Endothelial cell of umbilical vein (primary cell): ENCODE measurements at regions not wholly inside any gene's neighbourhood (a gene's known extent, or its start where the extent isn't known, plus 50 kb on each side); places are given as distances from the start of the nearest gene placed in this dataset.

Source experiments
- CTCF ChIP-seq, 2 donors: IDR thresholded peaks; 1 replicate in 1 of 2; 2 replicates in 1 of 2; pipeline ENCODE4 v1.5.1; 2011; ENCODE audit warnings: low read length in 2 of 2, mild to moderate bottlenecking in 2 of 2, moderate library complexity in 2 of 2, control low read depth in 1 of 2, inconsistent platforms in 1 of 2, low read depth in 1 of 2; ENCODE audit not compliant: insufficient read depth in 1 of 2; ENCODE audit errors: extremely low read depth in 1 of 2
- EZH2 ChIP-seq: IDR thresholded peaks from 2 replicates; pipeline ENCODE4 v1.6.1; 2012; ENCODE audit warnings: borderline replicate concordance, low read depth, mild to moderate bottlenecking, moderate library complexity, low read length, inconsistent platforms; ENCODE audit not compliant: severe bottlenecking
- GATA2 ChIP-seq: IDR thresholded peaks from 2 replicates; pipeline ENCODE4 v1.7.0; 2011; ENCODE audit warnings: low read depth, mild to moderate bottlenecking, moderate library complexity, mixed read lengths, low read length; ENCODE audit not compliant: insufficient read length, insufficient read depth
- JUN ChIP-seq: IDR thresholded peaks from 2 replicates; pipeline ENCODE4 v1.6.1; 2011; ENCODE audit warnings: borderline replicate concordance, low read depth; ENCODE audit not compliant: insufficient read length, insufficient read depth
- MAX ChIP-seq: IDR thresholded peaks from 2 replicates; pipeline ENCODE4 v1.6.1; 2011; ENCODE audit not compliant: insufficient read depth, insufficient read length
- MYC ChIP-seq: IDR thresholded peaks from one replicate; pipeline ENCODE4 v1.6.1; 2011; ENCODE audit warnings: mild to moderate bottlenecking, low read depth, low read length
- POLR2A ChIP-seq: IDR thresholded peaks from 2 replicates; pipeline ENCODE4 v1.6.1; 2012; ENCODE audit warnings: low read depth, mild to moderate bottlenecking, control low read depth, low read length

- TF ChIP-seq POLR2A (no peak), MAX (no peak), CTCF (IDR thresholded peaks at IDR 0.05; ENCODE audit: extremely low read depth in 1 of 2, insufficient read depth in 1 of 2, low read depth in 1 of 2, low read length in 2 of 2) (no peak), EZH2 (no peak), MYC (no peak), GATA2 (no peak), JUN (no peak)
These were observed 67.4 kb downstream of the VCX2 start for GRCh38 chrX:8103655-8104054.
